ENCODE measurements at regions not wholly inside any gene's neighbourhood (a gene's known extent, or its start where the extent isn't known, plus 50 kb on each side); places are given as distances from the start of the nearest gene placed in this dataset.

DNA sequence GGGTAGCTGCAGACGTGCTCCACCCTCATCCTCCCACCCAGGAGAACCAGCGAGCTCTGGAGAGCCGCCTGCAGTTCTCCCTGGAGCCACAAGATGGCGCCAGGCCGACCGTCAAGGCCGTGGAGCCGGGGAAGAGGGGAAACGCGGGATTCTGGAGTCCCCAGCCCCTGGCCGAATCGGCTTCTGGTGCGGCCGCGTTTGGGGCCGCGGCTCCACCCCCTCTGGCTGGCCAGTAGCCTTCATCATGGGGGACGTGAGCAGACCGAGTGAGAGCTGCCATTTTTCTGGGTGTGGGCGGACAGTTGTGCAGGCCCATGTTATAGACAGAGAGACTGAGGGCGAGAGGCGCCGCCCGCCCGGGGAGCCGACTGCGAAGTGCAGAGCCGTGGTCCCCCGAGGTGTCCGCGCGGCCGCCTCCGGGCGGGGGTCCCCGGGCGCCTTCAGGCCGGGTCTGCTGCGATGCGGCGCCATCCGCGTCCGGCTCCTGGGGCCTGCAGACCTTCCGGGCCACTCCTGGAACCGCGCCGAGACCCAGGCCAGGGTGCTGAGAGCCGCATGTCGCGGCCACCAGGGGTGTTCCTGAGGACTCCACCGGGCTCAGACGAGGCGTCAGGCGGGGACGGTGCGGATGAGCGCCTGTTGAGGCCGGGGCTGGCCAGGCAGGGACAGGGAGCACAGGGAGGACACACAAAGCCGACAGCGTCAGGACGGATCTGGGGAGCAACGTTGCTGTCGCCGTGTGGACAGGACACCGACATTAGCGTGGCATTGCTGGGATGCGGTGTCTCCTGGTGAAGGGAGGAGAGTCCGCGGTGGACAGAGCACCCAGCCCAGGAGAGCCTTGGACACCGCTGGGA lies 418.2 kb upstream of the HS6ST1 start:
- TF ChIP-seq ZNF274 (IDR thresholded peaks at IDR 0.05; ENCODE audit: low read depth, low read length), result no peak
- H3K4me3 ChIP-seq (ENCODE audit: low read length), result no peak overlapping the region

DNA sequence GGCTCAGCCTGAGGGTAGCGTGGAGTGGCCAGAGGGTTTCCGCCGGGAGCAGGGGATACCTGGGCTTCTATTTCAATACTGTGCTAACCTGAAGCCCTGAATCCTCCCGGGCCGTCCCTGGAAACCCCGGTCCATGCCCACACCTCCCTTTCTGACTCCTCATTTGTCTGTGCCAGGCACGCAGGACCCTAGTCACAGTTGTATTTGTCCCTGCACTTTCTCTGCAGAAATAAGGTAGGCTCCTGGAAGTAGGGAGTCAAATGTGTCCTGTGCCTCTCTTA lies 418.8 kb upstream of the HS6ST1 start:
- no peak for TF ChIP-seq ZNF274 (IDR thresholded peaks at IDR 0.05; ENCODE audit: low read depth, low read length)
- no peak overlapping the region for H3K4me3 ChIP-seq (ENCODE audit: low read length)

DNA sequence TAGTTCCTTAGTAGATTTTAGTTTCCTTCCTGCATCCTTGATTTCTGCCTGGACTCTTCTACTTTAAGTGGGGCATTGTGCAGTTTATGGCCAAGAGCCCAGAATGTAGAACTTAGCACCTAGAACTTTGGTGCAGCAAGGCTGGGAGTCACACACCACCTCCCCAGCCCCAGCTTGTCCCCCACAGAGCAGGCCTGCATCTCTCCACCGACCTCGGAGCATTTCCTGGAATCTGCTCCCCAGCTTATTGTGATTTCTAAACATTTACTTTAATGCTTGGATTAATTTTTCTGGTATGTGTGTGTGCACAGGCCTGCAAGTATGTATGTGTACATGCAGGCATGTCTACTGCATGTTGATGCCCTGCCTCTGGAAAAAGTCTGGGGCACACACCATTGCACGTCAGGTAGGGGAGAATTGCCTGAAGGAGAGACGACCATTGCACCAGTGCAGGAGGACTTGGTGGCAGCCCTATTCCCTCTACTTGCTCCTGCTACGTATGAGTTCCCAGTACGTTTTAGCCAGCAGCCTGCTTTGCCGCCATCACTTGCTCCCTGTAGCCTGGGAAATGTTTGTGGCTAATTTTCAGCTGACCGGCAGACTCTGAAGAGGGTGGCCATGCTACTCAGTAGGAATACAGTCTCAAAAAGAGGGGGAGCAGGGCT lies 419.9 kb upstream of the HS6ST1 start:
- no peak for TF ChIP-seq ZNF274 (IDR thresholded peaks at IDR 0.05; ENCODE audit: low read depth, low read length)

DNA sequence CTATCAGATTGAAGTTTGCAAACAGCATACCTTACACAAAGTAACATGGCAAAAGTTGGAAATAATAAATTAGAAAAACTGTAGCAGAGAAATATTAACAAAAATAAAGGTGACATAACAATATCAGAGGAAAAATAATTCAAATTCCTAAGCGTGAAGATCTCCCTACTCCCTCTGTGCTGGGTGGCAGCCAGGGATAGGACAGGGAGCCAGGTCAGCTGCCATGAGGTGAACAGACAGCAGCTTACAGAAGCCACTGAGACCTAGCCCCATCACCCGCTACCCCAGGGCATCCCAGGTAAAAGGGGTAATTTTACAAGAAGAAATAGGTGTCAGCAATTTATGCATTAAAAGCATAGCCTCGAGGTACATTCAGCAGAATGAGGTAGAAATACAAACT lies 423.8 kb upstream of the HS6ST1 start:
- TF ChIP-seq ZNF274 (IDR thresholded peaks at IDR 0.05; ENCODE audit: low read depth, low read length), result no peak
- H3K4me3 ChIP-seq (ENCODE audit: low read length), result no peak overlapping the region

More for the DNA sequence above, 419.9 kb upstream of the HS6ST1 start:
- no peak overlapping the region for H3K4me3 ChIP-seq (ENCODE audit: low read length)

DNA sequence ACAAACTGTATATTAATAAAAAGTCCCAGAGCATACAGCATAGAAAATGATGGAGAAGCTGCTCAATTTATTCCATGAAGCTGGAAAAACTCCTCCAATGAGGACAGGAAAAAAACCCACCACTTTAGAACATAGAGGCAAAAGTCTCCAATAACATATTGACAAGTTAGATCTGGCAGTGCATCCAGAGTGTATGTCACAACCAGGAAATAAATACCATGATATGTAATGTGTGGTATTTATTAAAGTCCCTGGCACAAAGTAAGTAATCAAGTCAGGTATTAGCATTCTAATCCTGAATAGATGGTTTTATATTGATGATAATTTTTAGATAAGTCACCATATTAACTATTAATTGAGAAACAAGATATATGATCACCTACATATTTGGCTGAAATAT lies 427.3 kb upstream of the HS6ST1 start:
- no peak overlapping the region for H3K4me3 ChIP-seq (ENCODE audit: low read length)
- no peak for TF ChIP-seq ZNF274 (IDR thresholded peaks at IDR 0.05; ENCODE audit: low read depth, low read length)

DNA sequence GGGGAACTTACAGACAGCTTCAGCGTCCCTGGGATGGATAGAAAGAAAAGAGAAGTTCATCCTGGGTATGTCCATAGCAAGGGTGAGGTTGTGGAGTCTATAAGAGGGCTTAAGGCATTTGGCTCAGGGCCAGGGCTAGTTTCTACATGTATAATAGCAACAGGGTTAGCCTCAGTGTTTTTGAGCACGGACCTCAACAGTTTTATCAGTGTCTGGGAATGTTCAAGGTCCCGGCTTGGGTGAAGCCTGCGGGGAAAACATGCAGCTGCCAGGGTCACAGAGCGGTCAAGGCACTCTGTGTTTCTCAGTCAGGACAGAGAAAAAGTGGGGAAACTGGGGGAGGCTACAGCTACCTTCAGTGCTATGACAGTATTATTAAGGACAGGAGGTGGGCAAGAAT lies 427.7 kb upstream of the HS6ST1 start:
- TF ChIP-seq ZNF274 (IDR thresholded peaks at IDR 0.05; ENCODE audit: low read depth, low read length), result no peak
- no peak overlapping the region for H3K4me3 ChIP-seq (ENCODE audit: low read length)

DNA sequence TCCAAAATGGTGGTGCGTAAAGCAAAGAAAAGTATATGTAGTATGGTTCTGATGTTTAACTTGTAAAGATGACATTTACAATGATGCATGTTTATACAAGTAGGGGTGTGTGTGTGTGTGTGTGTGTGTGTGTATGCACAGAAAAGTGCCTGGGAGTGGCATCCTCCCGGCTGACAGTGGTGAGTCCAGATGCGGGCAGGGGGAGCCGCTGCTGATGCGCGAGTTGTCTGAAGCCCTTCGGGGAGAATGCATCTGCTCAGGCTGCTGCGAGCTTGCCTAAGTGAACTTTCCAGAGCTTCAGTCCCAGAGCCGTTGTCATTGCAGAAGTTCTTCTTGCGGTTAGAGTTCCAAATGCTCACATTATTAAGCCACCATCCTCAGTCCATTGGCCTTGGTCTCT lies 429.7 kb upstream of the HS6ST1 start:
- no peak for TF ChIP-seq ZNF274 (IDR thresholded peaks at IDR 0.05; ENCODE audit: low read depth, low read length)
- no peak overlapping the region for H3K4me3 ChIP-seq (ENCODE audit: low read length)

DNA sequence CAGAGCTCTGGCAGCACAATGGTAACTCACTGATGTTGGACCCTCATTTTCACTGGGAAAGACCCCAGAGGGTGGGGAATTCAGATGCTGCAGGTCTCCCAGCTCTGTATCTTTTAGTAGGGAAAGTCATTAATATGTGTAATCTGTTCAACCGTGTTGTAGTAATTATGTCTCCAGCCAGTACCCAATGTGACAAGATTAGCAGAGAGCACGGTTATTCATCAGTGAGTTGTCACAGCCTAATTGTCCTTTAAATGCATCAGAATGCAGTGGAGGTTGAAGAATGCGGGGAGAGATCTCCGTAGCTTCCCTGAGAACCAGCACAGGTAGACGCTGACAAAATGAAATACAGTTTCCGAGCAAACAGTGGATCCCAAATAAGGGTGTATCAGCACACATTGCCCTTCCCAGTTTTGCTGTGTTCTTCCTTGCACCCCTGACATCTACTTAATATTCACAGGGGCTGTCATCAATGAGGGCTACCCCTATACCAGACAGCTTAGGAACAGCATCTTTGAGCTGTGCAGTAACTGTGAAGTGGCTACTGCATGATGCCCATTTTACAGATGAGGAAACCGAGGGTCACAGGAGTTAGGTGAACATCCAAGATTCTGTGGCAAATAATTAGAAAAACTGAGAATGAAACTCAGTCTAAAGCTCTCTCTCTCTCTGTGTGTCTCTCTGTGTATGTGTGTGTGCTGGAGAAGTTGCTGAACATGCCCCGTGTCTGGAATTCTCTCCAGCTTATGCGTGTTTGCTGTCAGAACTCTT lies 430.4 kb upstream of the HS6ST1 start:
- no peak overlapping the region for H3K4me3 ChIP-seq (ENCODE audit: low read length)
- TF ChIP-seq ZNF274 (IDR thresholded peaks at IDR 0.05; ENCODE audit: low read depth, low read length), result no peak

DNA sequence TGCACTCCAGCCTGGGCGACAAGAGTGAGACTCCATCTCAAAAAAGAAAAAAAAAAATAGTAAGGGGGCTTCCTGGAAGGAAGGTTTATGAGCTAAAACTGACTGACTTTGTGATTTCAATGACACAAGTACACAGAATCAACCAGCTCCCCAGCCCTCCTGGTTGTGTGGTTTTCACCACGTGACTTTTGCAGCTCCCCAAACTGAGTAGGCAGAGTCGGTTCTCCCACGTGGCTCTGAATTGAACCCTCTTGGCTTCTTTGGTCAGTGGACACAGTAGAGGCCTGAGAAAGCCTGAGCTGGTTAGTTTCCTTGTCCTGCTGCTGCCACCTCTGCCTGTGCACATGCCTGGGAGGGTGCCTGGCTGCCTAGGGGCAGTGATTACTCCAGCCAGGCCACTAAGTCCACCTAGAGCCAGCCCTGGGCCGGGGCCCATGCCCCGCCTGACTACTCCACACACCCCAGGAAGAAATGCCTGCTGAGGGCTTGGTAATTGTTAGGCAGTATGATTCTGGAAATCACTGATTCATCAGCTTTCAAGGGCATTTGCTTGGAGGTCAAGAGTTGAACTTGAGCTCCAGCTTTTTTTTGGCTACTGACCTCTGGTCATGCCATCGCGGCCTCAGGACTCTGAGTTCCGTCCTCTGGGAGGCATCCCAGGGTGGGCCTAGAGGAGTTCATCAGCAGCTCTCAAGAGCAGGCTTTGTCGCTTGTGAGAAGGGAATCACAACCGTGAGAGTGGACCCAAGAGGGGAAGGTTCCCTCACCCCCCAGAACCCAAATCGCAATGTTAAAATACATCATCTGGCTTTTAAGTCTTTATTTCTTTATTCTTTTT lies 431.9 kb upstream of the HS6ST1 start:
- no peak overlapping the region for H3K4me3 ChIP-seq (ENCODE audit: low read length)
- no peak for TF ChIP-seq ZNF274 (IDR thresholded peaks at IDR 0.05; ENCODE audit: low read depth, low read length)

DNA sequence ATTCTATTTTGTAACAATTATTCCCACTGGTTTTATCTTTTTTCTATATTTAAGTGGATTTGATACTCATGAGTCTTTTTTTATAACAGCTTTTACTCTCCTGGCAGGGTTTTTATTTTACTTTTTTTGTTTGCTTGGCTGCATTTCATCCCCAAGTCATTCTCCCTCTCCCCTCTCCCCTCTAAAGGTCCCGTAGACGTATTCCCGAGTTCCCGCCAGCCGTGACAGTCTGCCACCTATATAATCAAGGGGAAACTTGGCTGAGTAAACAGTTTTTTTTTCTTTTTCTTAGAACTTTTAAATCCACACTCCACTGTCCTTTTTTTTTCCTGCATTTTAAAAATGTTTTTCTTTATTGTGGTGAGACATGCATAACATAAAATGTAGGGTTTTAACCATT lies 433.1 kb upstream of the HS6ST1 start:
- no peak overlapping the region for H3K4me3 ChIP-seq (ENCODE audit: low read length)

DNA sequence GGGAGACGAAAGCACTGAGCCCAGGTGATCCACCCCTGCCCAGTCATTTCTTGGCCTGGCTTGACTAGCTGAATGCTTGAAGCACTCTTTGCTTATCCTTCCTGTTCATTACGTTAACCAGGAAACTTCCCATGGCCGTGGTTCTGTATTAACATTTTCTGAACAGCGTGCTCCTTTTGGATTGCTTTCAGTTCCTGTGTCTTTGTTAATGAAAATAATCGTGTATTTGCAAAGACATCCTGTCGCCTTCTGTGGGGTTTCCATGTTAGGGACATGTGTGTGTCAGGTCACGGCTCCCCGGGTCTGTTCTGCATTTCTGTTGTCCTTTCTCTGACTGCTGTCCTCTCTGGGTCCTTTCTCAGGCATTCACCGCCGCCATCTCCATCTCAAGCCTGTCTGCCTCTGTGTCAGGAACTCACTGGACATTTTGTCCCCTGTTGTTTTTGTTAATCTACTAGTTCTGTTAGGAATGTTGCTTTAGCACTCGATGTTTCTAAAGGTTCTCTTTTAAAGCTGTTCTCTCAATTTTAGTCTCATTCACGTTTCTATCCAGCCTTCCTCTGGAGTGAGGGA lies 434.1 kb upstream of the HS6ST1 start:
- H3K4me3 ChIP-seq (ENCODE audit: low read length), result no peak overlapping the region
- no peak for TF ChIP-seq ZNF274 (IDR thresholded peaks at IDR 0.05; ENCODE audit: low read depth, low read length)

More for the DNA sequence above, 433.1 kb upstream of the HS6ST1 start:
- no peak for TF ChIP-seq ZNF274 (IDR thresholded peaks at IDR 0.05; ENCODE audit: low read depth, low read length)

DNA sequence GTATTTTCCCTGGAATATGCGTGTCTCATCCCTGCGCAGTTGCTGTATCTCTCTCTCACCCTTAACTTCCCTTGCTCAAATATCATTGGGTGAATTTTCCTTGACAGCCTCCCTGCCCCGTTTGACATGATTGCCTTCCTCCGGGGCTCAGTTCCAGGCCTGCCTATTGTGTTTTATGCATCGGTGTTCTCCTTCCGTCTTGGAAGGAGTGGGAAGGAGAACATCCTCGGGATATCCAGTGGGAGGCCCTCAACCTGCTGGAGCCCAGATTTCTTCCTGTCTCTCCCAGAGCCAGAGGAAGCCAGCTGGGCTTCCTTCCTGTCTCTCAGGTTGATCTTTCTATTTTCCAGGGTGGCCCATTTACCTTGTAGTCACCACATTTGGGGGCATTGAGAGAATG lies 434.7 kb upstream of the HS6ST1 start:
- TF ChIP-seq ZNF274 (IDR thresholded peaks at IDR 0.05; ENCODE audit: low read depth, low read length), result no peak
- H3K4me3 ChIP-seq (ENCODE audit: low read length), result no peak overlapping the region

DNA sequence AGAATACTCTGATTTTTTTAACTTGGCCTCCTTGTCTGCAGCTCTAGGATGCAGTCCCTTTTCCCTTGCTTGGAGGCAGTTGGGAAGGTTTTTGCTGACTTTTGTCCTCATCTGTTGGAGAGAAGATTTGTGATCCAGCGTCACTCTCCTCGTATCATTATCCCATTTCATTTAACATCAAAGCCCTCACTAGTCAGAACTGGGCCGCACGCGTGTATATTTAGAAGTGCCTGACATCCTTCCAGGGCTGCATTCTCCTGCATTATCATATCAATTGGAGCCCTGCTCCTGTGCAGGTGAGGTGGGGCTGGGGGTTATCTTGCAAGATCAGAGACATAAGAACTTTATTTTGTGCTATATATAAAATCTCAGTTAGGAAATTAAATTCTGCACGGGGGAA lies 435.1 kb upstream of the HS6ST1 start:
- H3K4me3 ChIP-seq (ENCODE audit: low read length), result no peak overlapping the region; the same call in 1 of the 2 replicates
- TF ChIP-seq ZNF274 (IDR thresholded peaks at IDR 0.05; ENCODE audit: low read depth, low read length), result no peak

All from GM08714 (cell line).